NB4 (cell line): ENCODE measurements at regions not wholly inside any gene's neighbourhood (a gene's known extent, or its start where the extent isn't known, plus 50 kb on each side); places are given as distances from the start of the nearest gene placed in this dataset.

Experiments
- CTCF ChIP-seq: IDR thresholded peaks from one replicate; pipeline ENCODE4 v1.5.1; 2012; ENCODE audit warnings: low read depth, low read length
- MYC ChIP-seq: IDR thresholded peaks from 2 replicates; pipeline ENCODE4 v1.6.1; 2011; ENCODE audit warnings: low read depth, low read length
- POLR2A ChIP-seq: IDR thresholded peaks from 2 replicates; pipeline ENCODE4 v1.6.1; 2011; ENCODE audit warnings: mild to moderate bottlenecking; ENCODE audit not compliant: insufficient read length; ENCODE audit errors: extremely low read depth

GRCh38 chr7:118792682-118793081, 568.2 kb downstream of the ANKRD7 start:
- no peak for TF ChIP-seq CTCF
- no peak for TF ChIP-seq POLR2A
- TF ChIP-seq MYC, result no peak
